Colon (tissue), 2 donors: ENCODE measurements at regions not wholly inside any gene's neighbourhood (a gene's known extent, or its start where the extent isn't known, plus 50 kb on each side); places are given as distances from the start of the nearest gene placed in this dataset.
"Not testable (repeated sequence)": the region's sequence is repeated elsewhere in the genome, so short reads cannot be mapped to it uniquely, and the experiment has no call there.

Experiments
- FAIRE-seq: peaks from 2 replicates; lab custom pipeline; 2012; peaks lifted over from hg19 to GRCh38; lab: Jason Lieb, UNC
- donor health status: control.
- donor health status: control.

- FAIRE-seq = peak; percentile 62
Measured at GRCh38 chrX:13223868-13224567, 95.8 kb downstream of the ATXN3L start.

GRCh38 chrX:13220916-13221315 lies 98.9 kb downstream of the ATXN3L start:
- no peak for FAIRE-seq

- peak; percentile 86 for FAIRE-seq
Measured at GRCh38 chrX:13219991-13220764, 99.7 kb downstream of the ATXN3L start.

GRCh38 chrX:13218758-13219157 lies 101.1 kb downstream of the ATXN3L start:
- FAIRE-seq = no peak

- no peak for FAIRE-seq
Measured at GRCh38 chrX:13216139-13216538, 103.7 kb downstream of the ATXN3L start.

- peak; percentile 28 for FAIRE-seq
Measured at GRCh38 chrX:13215729-13216128, 104.1 kb downstream of the ATXN3L start.

GRCh38 chrX:13212191-13212651 lies 107.6 kb downstream of the ATXN3L start:
- no peak for FAIRE-seq

- FAIRE-seq = not testable (repeated sequence)
Measured at GRCh38 chrX:13210142-13210541, 109.7 kb downstream of the ATXN3L start.

GRCh38 chrX:13209704-13210103 lies 110.1 kb downstream of the ATXN3L start:
- not testable (repeated sequence) for FAIRE-seq

GRCh38 chrX:13208281-13208935 lies 111.4 kb downstream of the ATXN3L start:
- no peak for FAIRE-seq

- no peak for FAIRE-seq
Measured at GRCh38 chrX:13203271-13203670, 116.6 kb downstream of the ATXN3L start.

GRCh38 chrX:13201605-13202219 lies 118.1 kb downstream of the ATXN3L start:
- FAIRE-seq = no peak

- no peak for FAIRE-seq
Measured at GRCh38 chrX:13200398-13200797, 119.5 kb downstream of the ATXN3L start.

- FAIRE-seq = no peak
Measured at GRCh38 chrX:13198762-13199064, 121.1 kb downstream of the ATXN3L start.

GRCh38 chrX:13198056-13198761 lies 121.6 kb downstream of the ATXN3L start:
- no peak for FAIRE-seq

- FAIRE-seq = peak; percentile 90
Measured at GRCh38 chrX:13196782-13197181, 123.1 kb downstream of the ATXN3L start.

GRCh38 chrX:13195340-13195739 lies 124.5 kb downstream of the ATXN3L start:
- no peak for FAIRE-seq

GRCh38 chrX:13194291-13195103 lies 125.4 kb downstream of the ATXN3L start:
- no peak for FAIRE-seq

GRCh38 chrX:13190051-13190450 lies 129.8 kb downstream of the ATXN3L start:
- FAIRE-seq = no peak

GRCh38 chrX:13189380-13189779 lies 130.5 kb downstream of the ATXN3L start:
- FAIRE-seq = no peak

- no peak for FAIRE-seq
Measured at GRCh38 chrX:13188731-13189309, 131.0 kb downstream of the ATXN3L start.
